ENCODE measurements at regions not wholly inside any gene's neighbourhood (a gene's known extent, or its start where the extent isn't known, plus 50 kb on each side); places are given as distances from the start of the nearest gene placed in this dataset.

DNA sequence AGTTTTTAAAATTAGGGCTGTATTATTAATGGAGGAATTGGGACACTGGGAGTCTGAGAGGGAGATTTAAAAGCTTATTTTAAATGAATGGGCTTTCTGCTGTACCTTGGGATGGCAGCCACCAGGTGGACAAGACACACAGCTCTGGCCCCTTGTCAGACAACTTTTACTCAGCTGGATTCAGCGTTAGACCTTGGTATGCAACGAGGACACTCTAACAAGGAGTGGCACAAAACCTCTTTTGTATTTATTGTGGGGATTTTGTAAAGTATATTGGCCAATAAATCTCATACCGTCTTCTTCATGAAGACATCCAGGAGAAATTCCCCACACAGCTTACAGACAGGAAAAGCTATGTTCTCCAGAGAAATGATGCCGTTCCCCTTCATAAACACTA is 105.7 kb downstream of the LCA5 start:
- TF ChIP-seq CTCF (IDR thresholded peaks at IDR 0.05 in 2 of 3, conservative IDR thresholded peaks at IDR 0.05 in 1 of 3; ENCODE audit: borderline replicate concordance in 1 of 3, insufficient read depth in 1 of 3, low read depth in 2 of 3, low read length in 2 of 3): peak in 2 of 3 experiments; percentile 50 to 51; a peak in 3 of 6 replicates
- no peak for TF ChIP-seq EZH2 (IDR thresholded peaks at IDR 0.05)
- no peak for TF ChIP-seq POLR2AphosphoS5 (IDR thresholded peaks at IDR 0.05; ENCODE audit: low read depth, low read length)
- no peak for TF ChIP-seq CEBPB (IDR thresholded peaks at IDR 0.05; ENCODE audit: low read depth)
- no peak for TF ChIP-seq SP1 (IDR thresholded peaks at IDR 0.05; ENCODE audit: low read depth)
- peak; percentile 32; the same call in 1 of the 2 replicates for TF ChIP-seq RAD21 (IDR thresholded peaks at IDR 0.05; ENCODE audit: low read depth)
- no peak for TF ChIP-seq ZBTB33 (IDR thresholded peaks at IDR 0.05; ENCODE audit: extremely low read depth, insufficient replicate concordance, low read length)
- no peak for TF ChIP-seq CBX3 (IDR thresholded peaks at IDR 0.05; ENCODE audit: low read depth)
